ENCODE measurements at regions not wholly inside any gene's neighbourhood (a gene's known extent, or its start where the extent isn't known, plus 50 kb on each side); places are given as distances from the start of the nearest gene placed in this dataset.

- TF ChIP-seq CTCF (conservative IDR thresholded peaks at IDR 0.05; ENCODE audit: low read depth, low read length), result no peak
- no peak for TF ChIP-seq EZH2 (IDR thresholded peaks at IDR 0.05; ENCODE audit: low read length, unreplicated experiment)
- no peak for TF ChIP-seq EZH2phosphoT487 (IDR thresholded peaks at IDR 0.05; ENCODE audit: borderline replicate concordance, low read length)
Measured at GRCh38 chrX:107576841-107577240, 51.5 kb upstream of the PRPS1 start.
